ENCODE measurements at regions not wholly inside any gene's neighbourhood (a gene's known extent, or its start where the extent isn't known, plus 50 kb on each side); places are given as distances from the start of the nearest gene placed in this dataset.

DNA sequence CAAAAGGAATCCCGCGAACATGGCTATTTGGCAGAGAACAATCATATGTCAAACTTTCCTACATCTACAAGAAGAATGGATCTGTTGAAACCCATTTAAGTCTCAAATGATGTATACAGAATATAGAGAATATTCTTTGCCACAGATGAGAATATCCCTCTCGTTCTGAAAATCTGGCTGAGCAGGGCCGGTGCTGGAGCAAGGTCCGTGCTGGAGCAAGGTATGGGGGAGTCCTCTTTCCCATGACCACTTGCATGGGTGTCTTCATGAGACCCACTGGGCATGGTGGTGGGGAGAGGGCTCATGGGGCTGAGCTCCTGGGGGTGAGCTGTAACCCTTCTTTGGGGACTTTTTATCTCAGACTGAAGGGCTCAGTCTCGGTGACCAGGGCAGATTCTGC, 440.9 kb downstream of the SOX9 start:
- intact Hi-C loops (cut with DNase I) = loop anchor here (5.0 to 10.0 kb wide), 2 partner anchors 96 to 623 kb away; no protein-coding TSS in a partner anchor
- H3K27me3 ChIP-seq = no peaks in the 10 kb centered on the region
- no peaks in the 10 kb centered on the region for H3K9me3 ChIP-seq
- no peak overlapping the region for H3K9ac ChIP-seq (ENCODE audit: low read depth in 2 of 2, low read length in 2 of 2)
- H3K4me3 ChIP-seq = no peak overlapping the region
- no peak overlapping the region for H3K27ac ChIP-seq
- no peak for DNase-seq
- H3K36me3 ChIP-seq = no peaks in the 10 kb centered on the region
- peaks cover 5% of the 10 kb centered on the region for H3K4me1 ChIP-seq
- TF ChIP-seq, protein P1, sequence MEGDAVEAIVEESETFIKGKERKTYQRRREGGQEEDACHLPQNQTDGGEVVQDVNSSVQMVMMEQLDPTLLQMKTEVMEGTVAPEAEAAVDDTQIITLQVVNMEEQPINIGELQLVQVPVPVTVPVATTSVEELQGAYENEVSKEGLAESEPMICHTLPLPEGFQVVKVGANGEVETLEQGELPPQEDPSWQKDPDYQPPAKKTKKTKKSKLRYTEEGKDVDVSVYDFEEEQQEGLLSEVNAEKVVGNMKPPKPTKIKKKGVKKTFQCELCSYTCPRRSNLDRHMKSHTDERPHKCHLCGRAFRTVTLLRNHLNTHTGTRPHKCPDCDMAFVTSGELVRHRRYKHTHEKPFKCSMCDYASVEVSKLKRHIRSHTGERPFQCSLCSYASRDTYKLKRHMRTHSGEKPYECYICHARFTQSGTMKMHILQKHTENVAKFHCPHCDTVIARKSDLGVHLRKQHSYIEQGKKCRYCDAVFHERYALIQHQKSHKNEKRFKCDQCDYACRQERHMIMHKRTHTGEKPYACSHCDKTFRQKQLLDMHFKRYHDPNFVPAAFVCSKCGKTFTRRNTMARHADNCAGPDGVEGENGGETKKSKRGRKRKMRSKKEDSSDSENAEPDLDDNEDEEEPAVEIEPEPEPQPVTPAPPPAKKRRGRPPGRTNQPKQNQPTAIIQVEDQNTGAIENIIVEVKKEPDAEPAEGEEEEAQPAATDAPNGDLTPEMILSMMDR (IDR thresholded peaks at IDR 0.05) = no peak

- intact Hi-C loops (cut with DNase I) = loop anchor here (5.0 to 10.0 kb wide), 2 partner anchors 95 to 622 kb away; no protein-coding TSS in a partner anchor
- no peak overlapping the region for H3K4me3 ChIP-seq
- no peaks in the 10 kb centered on the region for H3K27me3 ChIP-seq
- H3K27ac ChIP-seq = no peak overlapping the region
- no peak for DNase-seq
- H3K4me1 ChIP-seq = peaks cover 5% of the 10 kb centered on the region
- no peak overlapping the region for H3K9ac ChIP-seq (ENCODE audit: low read depth in 2 of 2, low read length in 2 of 2)
- H3K9me3 ChIP-seq = no peaks in the 10 kb centered on the region
- TF ChIP-seq, protein P1 (IDR thresholded peaks at IDR 0.05) = no peak
- H3K36me3 ChIP-seq = no peaks in the 10 kb centered on the region
These were observed 441.9 kb downstream of the SOX9 start for GRCh38 chr17:72562615-72563188.

GRCh38 chr17:72563952-72564351, 443.1 kb downstream of the SOX9 start:
- no peak overlapping the region for H3K9ac ChIP-seq (ENCODE audit: low read depth in 2 of 2, low read length in 2 of 2)
- no peak for DNase-seq
- TF ChIP-seq, protein P1 (IDR thresholded peaks at IDR 0.05) = no peak
- no peaks in the 10 kb centered on the region for H3K36me3 ChIP-seq
- intact Hi-C loops (cut with DNase I) = loop anchor here (5.0 to 10.0 kb wide), 2 partner anchors 93 to 621 kb away; no protein-coding TSS in a partner anchor
- H3K4me3 ChIP-seq = no peak overlapping the region
- peaks cover 5% of the 10 kb centered on the region for H3K4me1 ChIP-seq
- no peaks in the 10 kb centered on the region for H3K9me3 ChIP-seq
- H3K27ac ChIP-seq = no peak overlapping the region
- H3K27me3 ChIP-seq = no peaks in the 10 kb centered on the region

- intact Hi-C loops (cut with DNase I) = loop anchor here (10.0 kb wide), 1 partner anchor 620 kb away; no protein-coding TSS in a partner anchor
- Histone ChIP-seq H3K4me3 (no peak overlapping the region), H3K4me1 (peaks cover 5% of the 10 kb centered on the region), H3K9me3 (no peaks in the 10 kb centered on the region), H3K27me3 (no peaks in the 10 kb centered on the region), H3K9ac (ENCODE audit: low read depth in 2 of 2, low read length in 2 of 2) (no peak overlapping the region), H3K36me3 (no peaks in the 10 kb centered on the region), H3K27ac (no peak overlapping the region)
- no peak for DNase-seq
- TF ChIP-seq, protein P1 (IDR thresholded peaks at IDR 0.05) = no peak
These were observed 444.2 kb downstream of the SOX9 start for GRCh38 chr17:72565006-72565405.

DNA sequence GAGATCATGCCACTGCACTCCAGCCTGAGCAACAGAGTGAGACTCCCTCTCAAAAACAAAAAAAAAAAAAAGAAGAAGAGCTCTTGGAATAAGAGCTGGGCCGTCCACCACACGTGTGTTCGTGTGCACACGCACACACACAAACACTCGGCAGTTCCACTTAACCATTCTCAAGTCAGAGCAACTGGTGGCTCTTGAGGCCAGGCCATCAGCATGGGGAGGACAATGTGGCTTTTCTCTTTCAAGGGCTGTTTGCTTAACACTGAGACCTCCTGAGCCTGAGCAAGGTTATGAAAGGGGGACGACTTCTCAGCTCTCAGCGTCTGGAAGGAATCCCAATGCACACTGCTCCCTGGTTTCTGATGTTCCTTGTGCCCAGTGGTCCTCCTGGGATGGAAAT, 444.9 kb downstream of the SOX9 start:
- TF ChIP-seq, protein P1 (IDR thresholded peaks at IDR 0.05) = no peak
- H3K9ac ChIP-seq (ENCODE audit: low read depth in 2 of 2, low read length in 2 of 2) = no peak overlapping the region
- H3K36me3 ChIP-seq = no peaks in the 10 kb centered on the region
- peaks cover 5% of the 10 kb centered on the region for H3K4me1 ChIP-seq
- H3K9me3 ChIP-seq = no peaks in the 10 kb centered on the region
- H3K27ac ChIP-seq = no peak overlapping the region
- intact Hi-C loops (cut with DNase I) = loop anchor here (10.0 kb wide), 1 partner anchor 619 kb away; no protein-coding TSS in a partner anchor
- no peak overlapping the region for H3K4me3 ChIP-seq
- H3K27me3 ChIP-seq = no peaks in the 10 kb centered on the region
- DNase-seq = no peak

Data from colonic mucosa (tissue), 4 donors.